Activated CD8-positive, alpha-beta memory T cell treated with anti-CD3 and anti-CD28 coated beads for 36 hours (primary cell): ENCODE measurements at regions not wholly inside any gene's neighbourhood (a gene's known extent, or its start where the extent isn't known, plus 50 kb on each side); places are given as distances from the start of the nearest gene placed in this dataset.

Experiments
- CTCF ChIA-PET: fragments of 350-600 bp; sonication (Branson Sonifier 250); formaldehyde crosslinking; loops from one replicate; lab custom pipeline; 2021; ENCODE audit warnings: antibody characterized with exemption; lab: Charles Lee
- POLR2A ChIA-PET: fragments of 350-600 bp; sonication (Branson Sonifier 250); formaldehyde crosslinking; loops from one replicate; lab custom pipeline; 2021; ENCODE audit warnings: antibody characterized with exemption; lab: Charles Lee

DNA sequence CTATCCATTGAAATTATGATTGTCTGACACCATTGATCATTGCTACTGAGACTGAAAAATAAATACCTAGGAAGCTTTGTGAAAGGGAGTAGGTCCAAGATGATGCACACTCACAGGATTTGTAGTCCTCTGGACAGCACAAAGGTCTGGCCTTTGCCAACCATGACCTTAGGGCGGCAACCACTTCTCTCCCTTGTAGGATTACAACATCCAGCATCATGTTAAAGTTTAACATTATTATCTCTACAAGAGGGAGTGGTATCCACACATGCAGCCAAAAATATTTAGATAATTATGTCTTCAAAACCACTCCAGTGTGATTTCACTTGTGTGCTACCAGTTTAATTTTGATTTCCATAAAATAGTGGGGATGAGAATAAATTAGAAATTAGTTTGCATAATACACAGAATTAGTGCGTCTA is 51.1 kb upstream of the NHSL1 start:
- POLR2A ChIA-PET: no interaction called here
- CTCF ChIA-PET: no interaction called here

DNA sequence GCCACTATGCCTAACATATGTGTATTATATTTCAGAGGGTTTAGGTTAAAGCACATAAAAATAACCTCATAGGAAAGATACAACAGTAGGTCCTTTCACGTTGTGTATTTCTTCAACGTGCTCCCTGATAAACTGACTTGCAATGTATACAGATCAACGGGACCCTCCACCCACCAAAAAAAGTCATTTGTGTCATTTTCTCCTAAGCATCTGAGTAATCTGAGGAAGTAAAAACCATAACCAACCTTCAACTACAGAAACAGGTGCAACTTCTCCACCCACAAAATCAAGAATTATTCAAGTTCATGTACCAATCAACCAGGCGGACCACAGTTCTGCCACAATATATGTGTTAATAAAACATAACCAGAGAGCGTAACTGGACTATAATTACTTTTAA is 54.9 kb upstream of the NHSL1 start:
- CTCF ChIA-PET: no interaction called here

DNA sequence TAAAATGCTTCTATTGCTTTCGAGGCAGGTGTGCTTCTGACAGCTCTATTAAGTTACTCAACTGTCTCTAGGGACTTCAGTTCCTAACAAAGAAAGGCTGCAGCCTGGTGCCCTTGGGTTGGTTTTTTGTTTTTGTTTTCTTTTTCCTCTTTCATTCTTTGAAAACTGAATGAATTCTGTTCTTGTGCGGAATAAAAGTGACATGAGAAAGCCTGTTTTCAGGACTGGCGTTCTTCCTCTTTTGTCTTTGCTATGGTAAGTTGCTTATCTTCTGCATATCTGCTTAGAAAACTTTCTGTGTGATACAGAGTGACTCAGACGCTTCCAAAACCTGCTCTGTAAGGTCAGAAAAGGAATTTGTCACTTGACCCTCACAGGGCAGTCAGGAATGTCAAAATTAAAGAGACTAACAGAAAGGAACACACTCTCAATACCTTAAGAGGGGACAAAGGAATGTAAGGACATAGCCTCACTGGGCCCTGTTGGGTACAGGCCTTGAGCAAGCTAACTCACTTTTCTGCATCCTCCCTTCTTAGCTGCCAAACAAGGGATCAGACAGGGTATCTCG is 56.2 kb upstream of the NHSL1 start:
- POLR2A ChIA-PET: no interaction called here
- CTCF ChIA-PET: no interaction called here

More for the DNA sequence above, 54.9 kb upstream of the NHSL1 start:
- POLR2A ChIA-PET: no interaction called here

DNA sequence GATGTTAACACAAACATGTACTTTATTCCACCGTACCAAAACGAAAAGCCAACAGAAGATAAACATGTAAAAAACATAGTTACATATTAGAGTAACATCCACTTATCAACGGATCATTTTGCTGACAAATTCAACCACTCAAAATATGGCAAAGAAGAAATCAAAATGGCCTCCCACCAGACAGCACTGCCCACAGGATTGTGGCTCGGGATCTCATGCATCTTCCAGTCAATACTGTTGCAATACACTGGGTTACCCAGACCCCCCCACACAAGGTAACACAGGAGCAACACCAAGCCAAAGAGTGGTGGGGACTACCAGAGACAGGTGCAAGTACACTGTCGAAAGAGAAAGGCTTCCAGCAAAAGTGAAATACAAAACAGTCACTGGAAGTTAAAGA is 57.9 kb upstream of the NHSL1 start:
- CTCF ChIA-PET: no interaction called here
- POLR2A ChIA-PET: no interaction called here

DNA sequence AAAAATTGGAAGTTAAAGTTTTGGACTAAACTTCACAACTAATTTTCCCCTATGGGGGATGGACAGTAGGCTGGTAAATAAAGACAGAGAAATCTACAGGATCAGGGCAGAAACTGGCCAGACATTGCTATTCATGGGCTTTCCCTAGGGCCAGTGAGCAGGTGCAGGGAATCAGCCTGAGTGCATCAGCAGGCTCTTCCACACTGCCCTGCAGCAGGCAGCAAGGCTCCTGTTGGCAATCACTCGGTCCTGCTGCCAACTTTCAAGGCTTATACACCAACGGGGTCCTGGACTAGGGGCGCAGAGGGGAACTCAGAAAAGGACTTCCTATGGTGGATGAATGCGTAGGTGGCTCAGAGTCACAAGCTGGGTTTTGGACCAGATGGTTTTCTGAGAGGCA is 59.8 kb upstream of the NHSL1 start:
- ChIA-PET CTCF (no interaction called here), POLR2A (no interaction called here)

DNA sequence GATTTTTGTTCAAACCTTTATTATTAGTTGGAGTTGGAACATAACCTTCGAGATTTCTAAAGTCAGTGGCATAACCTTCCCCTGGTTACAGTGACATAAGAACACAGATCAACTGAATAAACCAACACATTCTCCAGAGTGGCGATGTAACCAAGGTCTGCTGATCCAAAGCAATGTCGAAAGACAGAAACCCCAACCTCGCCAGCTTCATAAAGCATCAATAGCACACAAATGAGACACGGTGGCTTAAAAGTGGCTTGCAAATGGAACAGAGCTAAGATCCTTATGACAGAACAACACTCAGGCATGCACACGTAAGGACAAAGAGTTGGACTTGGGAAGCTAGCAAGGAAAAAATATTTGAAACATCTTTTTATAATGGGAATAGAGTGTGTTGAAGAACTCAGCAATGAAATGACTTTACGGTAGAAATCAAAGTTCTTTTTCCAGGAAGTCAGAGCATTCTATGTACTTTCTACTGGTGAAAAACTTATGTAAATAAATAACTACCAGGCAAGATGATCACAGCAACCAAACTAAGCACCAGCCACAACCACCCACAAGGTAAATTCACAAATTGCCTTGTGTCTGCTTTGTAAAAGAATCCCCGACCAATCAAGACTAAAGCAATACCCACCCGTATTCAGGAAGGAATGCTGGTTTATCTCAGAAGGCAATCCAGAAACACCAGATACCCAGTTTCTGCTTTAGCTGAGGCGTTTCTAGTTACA is 61.0 kb upstream of the NHSL1 start:
- ChIA-PET CTCF (no interaction called here), POLR2A (no interaction called here)

DNA sequence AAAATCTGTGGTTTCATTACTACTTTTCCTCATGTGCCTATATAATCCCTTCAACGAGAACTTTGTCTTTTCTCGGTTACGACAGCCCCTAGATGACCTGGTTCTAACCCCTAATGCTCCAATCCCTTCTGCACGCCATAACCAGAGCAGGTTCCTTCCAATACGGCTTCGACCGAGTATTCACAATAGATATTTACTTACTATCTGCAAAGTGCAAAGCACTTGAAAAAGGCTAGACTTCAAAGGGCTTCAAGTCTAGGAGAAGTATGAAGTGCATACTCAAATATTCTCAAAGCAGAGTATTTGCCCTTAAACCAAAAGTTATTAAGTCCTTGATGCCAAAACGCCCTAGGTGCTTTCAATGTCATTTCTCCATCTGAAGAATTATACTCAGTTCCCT is 63.4 kb upstream of the NHSL1 start:
- CTCF ChIA-PET: no interaction called here
- POLR2A ChIA-PET: no interaction called here

DNA sequence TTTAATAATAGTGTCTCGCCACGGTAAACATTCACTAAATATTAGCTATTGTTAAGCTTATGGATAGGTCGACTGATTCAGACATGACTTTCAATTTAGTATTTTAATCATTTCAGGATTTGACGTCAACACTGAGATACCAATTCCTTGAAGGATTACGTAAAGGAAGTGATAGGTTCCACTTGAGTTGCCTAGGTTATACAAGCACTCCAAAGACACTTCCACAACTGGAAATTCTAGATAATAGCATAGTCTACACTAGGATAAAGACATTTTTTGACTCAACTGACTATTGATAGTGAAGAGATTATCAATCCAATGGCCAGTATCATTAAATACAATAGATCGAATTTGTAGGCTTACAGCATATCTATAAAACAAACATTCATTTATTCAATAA is 63.9 kb upstream of the NHSL1 start:
- CTCF ChIA-PET: no interaction called here
- POLR2A ChIA-PET: no interaction called here

DNA sequence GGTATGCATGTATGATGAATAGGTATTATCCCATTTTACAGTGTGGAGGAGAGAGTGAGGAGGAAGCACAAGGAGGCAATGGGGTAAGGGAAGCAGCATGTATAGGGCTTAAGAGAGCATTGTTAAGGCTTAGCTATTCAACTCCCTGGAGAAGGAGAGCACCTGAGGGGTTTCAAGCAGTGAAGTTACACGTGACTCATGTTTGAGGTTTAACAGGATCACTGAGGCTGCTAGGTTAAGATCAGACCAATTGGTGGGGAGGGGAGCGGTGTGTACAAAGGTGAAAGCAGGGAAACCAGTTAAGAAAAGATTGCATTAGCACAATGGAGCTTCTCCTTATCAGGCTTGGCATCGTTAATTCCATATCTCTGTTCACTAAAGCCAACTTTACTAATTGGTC is 64.4 kb upstream of the NHSL1 start:
- POLR2A ChIA-PET: no interaction called here
- CTCF ChIA-PET: no interaction called here

DNA sequence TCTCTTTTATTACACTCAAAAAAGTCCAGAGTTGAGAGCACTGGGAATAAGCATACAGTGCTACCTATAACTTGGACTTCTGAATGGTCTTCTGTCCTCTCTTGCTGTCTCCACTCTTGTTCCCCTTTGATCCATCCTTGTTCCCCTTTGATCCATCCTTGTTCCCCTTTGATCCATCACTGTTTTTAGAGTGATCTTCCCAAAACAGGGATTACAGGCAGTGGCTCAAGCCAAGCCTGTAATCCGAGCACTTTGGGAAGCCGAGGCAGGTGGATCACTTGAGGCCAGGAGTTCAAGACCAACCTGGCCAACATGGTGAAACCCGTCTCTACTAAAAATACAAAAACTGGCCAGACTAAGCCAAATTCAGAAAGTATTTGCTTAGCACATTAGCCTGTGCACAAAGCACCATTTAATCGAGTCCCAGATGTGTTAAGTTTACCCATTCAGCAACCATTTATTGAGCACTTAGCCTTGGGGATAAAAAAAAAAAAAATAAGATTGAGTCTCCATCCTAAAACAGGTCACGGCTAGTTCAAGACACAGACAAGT is 65.0 kb upstream of the NHSL1 start:
- CTCF ChIA-PET: no interaction called here
- POLR2A ChIA-PET: no interaction called here

DNA sequence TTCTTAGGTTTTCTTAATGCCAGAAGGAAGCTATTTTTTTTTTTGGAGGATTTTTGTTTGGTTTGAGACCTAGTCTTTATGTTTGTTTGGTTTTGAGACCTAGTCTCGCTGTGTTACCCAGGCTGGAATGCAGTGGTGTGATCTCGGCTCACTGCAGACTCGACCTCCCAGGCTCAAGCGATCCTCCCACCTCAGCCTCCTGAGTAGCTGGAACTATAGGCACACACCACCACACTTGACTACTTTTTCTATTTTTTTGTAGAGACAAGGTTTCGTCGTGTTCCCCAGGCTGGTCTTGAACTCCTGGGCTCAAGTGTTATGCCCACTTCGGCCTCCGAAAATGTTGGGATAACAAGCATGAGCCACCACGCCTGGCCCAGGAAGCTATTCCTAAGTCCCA is 67.8 kb upstream of the NHSL1 start:
- CTCF ChIA-PET: no interaction called here
- POLR2A ChIA-PET: no interaction called here

DNA sequence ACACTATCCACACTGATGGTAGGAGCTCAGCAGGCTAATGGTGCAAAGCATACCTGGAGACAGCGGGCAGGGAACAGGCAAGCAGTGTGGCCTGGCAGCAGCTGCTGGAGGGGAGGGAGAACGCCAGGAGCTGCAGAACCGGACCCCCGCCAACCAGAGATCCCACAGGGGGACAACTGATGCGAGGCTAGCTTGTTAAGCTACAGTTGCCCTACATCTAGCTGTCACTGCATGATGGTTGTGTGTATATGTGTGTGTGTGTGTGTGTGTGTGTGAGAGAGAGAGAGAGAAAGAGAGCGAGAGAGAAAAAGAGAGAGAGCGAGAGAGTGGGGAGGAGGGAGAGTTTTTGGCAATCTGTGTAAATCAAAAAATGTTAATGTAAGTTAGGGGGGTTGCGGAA is 69.7 kb upstream of the NHSL1 start:
- CTCF ChIA-PET: no interaction called here
- POLR2A ChIA-PET: no interaction called here

DNA sequence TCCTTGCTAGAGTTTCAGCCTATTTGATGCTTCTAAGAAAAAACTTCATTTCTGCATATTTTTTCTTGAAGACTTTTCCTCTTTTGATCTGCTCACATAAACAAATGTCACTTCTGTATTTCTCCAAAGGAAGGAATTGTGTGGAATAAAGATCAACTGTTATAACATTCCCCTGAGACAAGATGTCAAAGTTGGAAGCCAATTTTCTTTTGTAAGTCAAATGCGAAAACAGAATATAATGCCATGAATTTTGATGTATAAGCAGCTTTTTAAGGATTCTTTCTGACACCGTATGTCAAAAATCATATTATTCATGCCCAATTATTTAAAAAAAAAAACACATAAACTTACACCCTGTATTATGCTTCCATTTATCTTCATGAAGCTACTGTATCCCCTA is 70.3 kb upstream of the NHSL1 start:
- POLR2A ChIA-PET: no interaction called here
- CTCF ChIA-PET: no interaction called here

DNA sequence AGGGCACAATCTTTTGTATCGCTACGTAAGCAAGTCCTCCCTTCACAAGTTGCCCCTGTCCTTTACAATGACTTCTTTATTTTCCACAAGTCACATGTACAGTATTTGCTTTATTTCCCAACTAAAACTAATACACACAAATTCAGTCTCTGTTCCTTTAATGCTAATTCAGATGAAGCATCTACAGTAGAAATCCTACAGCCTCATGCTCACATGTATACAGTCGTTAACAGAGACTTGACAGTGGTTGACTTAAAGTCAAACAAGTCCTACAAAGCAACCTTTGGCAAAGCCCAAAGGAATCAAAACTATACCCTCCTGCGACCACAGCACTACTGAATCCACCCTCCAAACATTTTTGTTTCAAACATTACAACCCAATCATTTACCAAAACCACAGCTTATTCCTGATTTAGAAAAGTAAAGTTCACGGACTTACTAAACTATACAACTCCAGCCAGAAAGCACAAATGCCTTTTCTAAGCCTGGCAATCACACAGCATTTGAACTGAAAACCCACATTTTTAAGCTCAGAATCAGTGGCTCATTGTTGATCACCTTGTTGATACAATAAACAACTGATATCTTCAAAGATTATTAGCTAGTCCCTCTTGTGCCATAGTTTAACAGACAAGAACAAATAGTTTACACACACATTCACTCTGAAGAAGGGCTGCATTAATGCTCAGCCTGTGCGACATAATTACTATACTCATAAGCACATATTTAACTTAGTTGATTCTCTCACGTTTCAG is 70.9 kb upstream of the NHSL1 start:
- CTCF ChIA-PET: no interaction called here
- POLR2A ChIA-PET: no interaction called here

DNA sequence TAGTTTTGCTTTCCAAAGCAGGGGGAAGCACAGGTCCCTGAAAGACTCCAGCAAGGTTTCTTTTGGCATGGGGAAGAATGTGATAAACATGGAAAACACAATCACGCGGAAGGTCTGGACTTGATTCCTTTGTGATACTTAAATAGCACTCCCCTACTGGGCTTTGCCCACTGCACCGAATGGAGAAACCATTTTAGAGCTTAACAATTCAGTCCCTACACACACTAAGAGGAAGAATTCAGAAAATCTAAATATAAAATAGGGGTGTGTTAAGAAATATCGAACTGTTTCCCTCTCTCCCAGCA is 71.4 kb upstream of the NHSL1 start:
- POLR2A ChIA-PET: no interaction called here
- CTCF ChIA-PET: no interaction called here

DNA sequence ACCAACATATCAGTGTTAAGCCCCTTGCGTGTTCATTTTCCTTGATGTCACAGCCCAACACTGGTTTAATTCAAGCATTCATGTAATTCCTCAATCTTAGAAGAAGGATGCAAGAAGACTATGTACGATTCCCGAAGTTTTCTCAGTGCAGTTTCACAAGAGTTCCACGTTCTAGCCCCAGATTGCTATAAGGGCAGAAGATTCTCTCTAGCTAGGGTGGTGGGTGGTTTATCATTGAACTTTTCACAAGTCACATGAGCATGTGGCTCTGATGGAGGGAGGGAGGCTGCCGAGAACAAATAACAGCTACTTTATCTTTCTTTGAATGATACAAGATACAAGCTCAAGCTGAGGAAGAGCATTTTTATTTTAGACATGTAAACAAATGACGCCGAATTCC is 71.9 kb upstream of the NHSL1 start:
- CTCF ChIA-PET: no interaction called here
- POLR2A ChIA-PET: no interaction called here

DNA sequence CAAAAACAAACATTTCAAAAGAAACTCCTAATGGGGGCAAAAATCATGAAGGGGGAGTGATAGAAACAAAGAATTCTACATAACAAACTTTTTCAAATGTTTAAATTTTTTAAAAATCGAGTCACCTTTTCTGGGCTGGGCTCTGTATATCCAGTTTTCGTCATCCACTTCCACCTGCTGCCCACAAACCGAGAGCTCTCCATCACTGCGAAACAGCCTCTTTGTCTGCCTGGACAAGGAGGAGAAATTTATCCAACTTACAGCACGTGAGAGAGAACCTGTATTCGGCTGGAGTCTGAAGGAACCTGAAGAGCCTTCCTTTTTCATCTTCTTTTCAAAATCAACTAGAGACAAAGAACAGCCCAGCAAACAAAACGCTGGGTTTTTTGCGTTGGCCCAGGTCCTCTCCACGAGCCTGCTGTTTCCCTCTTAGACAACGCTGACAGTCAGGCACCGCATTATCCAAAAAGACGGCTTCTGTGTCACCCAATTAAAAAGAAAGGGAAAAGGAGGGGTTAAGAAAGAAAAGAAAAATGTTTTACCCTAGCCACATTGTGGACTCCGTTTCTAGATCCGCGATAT is 72.4 kb upstream of the NHSL1 start:
- ChIA-PET POLR2A (no interaction called here), CTCF (no interaction called here)

DNA sequence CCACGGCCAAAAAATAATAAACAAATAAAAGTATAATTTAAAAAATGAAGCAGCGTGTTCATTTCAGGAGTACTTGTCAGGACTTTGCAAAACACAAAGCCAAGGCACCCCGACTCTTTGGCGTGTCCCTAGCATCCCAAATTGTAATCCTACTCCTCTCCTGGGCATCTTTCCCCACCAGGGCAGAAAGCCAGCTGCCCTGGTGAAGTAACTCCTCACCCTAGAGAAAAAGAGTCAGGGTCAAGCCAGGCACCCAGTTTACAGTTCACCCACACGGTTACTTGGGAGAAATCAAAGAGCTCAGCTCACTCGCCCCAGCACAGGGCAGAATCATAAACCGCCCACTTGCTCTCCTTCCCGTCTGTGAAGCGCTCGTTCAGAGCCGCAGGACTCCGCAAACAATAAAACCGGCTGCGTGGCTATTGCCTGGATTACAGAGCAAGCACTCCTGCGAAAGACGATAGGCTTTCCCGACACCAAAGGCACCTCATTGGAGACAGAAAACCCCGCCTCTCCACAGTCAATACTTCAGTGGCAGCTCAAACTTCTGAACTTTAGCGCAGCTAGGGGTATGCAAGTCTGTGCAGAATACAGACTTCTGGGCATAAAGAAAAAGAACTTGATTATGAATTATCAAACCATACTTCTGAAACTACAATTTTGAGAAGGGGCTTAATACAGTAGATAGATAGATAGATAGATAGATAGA is 73.0 kb upstream of the NHSL1 start:
- ChIA-PET CTCF (no interaction called here), POLR2A (no interaction called here)

DNA sequence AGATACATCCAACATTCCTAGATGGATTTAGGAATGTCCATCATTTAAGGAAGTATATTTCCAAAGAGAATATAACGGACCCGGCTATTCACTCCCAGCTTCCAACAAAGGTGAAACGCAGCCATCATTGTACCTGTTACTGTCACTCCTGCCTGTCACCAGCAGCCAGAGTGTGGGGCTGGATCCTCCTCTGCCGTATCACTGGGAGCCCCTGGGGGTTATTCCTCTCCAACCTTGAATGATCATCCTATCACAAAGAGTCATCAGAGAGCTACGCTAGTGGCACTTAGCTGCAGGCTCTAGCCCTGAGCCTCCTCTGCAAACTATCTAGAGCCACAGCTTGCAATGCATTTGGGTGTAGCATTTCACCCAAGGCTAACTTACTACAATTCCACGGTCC is 73.6 kb upstream of the NHSL1 start:
- ChIA-PET POLR2A (no interaction called here), CTCF (no interaction called here)

DNA sequence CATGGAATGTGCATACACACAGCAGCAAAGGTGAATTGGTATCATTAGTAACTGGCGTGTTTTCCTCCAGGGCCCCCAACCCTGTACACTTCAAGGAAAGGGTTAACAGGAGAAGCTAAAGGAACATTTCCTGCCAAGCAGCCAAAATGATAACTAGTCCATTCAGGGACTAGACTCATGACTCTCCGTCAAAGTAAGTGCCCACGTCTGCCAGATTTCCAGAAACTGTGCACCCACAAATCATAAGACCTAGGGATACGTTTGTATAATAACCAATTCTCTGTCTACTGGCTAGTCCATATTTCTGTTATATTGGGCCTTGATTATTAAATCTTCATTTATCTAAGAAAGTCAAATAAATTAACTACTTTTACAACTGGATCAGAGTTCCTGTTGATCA is 76.0 kb upstream of the NHSL1 start:
- ChIA-PET CTCF (no interaction called here), POLR2A (no interaction called here)
